Esophagus squamous epithelium (tissue), 5 donors: ENCODE measurements at regions not wholly inside any gene's neighbourhood (a gene's known extent, or its start where the extent isn't known, plus 50 kb on each side); places are given as distances from the start of the nearest gene placed in this dataset.

Experiments used
- DNase-seq: peaks from one replicate; lab custom pipeline; 2025; lab: John Stamatoyannopoulos, UW
- H3K27ac ChIP-seq, 4 donors: fragments of 200-600 bp; sonication (generic); one replicate each; pipeline ENCODE4 v1.5.1; 2016 to 2019; ENCODE audit warnings: mild to moderate bottlenecking in 1 of 4
- H3K27me3 ChIP-seq, 4 donors: fragments of 200-600 bp; sonication (generic); 1 replicate in 3 of 4; 2 replicates in 1 of 4; pipeline versions ENCODE4 v1.5.1 to v1.6.0; 2017 to 2021; ENCODE audit warnings: antibody characterized with exemption in 1 of 4
- H3K36me3 ChIP-seq, 3 donors: fragments of 200-600 bp; sonication (generic); one replicate each; pipeline ENCODE4 v1.5.1; 2016 to 2019
- H3K4me1 ChIP-seq, 3 donors: fragments of 200-600 bp; sonication (generic); one replicate each; pipeline ENCODE4 v1.5.1; 2017 to 2019
- H3K4me3 ChIP-seq, 4 donors: fragments of 200-600 bp; sonication (generic); 1 replicate in 3 of 4; 2 replicates in 1 of 4; pipeline ENCODE4 v1.5.1; 2016 to 2019; ENCODE audit warnings: mild to moderate bottlenecking in 2 of 4, moderate library complexity in 1 of 4
- H3K9me3 ChIP-seq, 3 donors: fragments of 200-600 bp; sonication (generic); one replicate each; pipeline ENCODE4 v1.5.1; 2016 to 2019
- POLR2A ChIP-seq, 4 donors: fragments of 450-650 bp; IDR thresholded peaks; one replicate each; pipeline ENCODE4 v1.6.1; 2017; ENCODE audit warnings: antibody characterized with exemption in 4 of 4, mild to moderate bottlenecking in 4 of 4, moderate library complexity in 3 of 4
- WGBS, 2 donors: methylation state at CpG; one replicate each; pipeline ENCODE4 v1.1.5; 2018; 5-methylcytosine and 5-hydroxymethylcytosine counted together
- intact Hi-C: fragments of 100-400 bp; cut with DNase I; formaldehyde crosslinking; loops from one replicate; pipeline ENCODE4 v1.15.0; 2022
- TF ChIP-seq, protein P1 (sequence below), 6 experiments: fragments of 450-650 bp in 4 of 6; fragments of 200-600 bp in 2 of 6; sonication (generic) in 2 of 6; IDR thresholded peaks; one replicate each; pipeline ENCODE4 v1.5.1; 2016 to 2019; ENCODE audit warnings: antibody characterized with exemption in 6 of 6, mild to moderate bottlenecking in 4 of 6, moderate library complexity in 4 of 6
- donor health status: DM: yes; HTN: yes; CAD: no.

DNA sequence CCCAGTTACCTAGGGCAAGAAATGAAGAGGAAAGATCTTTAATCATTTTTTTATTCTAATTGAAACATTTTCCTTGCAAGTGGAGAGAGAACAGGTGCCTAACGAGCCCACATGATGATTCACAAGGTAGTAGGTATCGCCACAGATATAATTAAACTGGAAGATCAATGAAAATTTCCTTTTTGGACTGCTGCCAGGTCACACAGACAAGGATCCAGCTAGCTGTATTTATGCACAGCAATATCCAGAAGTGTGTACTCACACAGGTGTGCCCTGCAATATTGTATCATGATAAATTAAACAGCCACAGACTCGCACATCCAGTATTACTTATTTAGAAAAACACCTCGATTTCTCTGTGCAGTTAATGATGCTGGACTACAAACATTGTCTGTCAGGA lies 294.0 kb upstream of the SMARCA2 start:
- no peak for TF ChIP-seq POLR2A (IDR thresholded peaks at IDR 0.05)
- TF ChIP-seq, protein P1, sequence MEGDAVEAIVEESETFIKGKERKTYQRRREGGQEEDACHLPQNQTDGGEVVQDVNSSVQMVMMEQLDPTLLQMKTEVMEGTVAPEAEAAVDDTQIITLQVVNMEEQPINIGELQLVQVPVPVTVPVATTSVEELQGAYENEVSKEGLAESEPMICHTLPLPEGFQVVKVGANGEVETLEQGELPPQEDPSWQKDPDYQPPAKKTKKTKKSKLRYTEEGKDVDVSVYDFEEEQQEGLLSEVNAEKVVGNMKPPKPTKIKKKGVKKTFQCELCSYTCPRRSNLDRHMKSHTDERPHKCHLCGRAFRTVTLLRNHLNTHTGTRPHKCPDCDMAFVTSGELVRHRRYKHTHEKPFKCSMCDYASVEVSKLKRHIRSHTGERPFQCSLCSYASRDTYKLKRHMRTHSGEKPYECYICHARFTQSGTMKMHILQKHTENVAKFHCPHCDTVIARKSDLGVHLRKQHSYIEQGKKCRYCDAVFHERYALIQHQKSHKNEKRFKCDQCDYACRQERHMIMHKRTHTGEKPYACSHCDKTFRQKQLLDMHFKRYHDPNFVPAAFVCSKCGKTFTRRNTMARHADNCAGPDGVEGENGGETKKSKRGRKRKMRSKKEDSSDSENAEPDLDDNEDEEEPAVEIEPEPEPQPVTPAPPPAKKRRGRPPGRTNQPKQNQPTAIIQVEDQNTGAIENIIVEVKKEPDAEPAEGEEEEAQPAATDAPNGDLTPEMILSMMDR (IDR thresholded peaks at IDR 0.05) = no peak
- no peak for DNase-seq
- WGBS, 2 donors = 53 to 64% methylated on average over 4 of the region's 4 CpGs

DNA sequence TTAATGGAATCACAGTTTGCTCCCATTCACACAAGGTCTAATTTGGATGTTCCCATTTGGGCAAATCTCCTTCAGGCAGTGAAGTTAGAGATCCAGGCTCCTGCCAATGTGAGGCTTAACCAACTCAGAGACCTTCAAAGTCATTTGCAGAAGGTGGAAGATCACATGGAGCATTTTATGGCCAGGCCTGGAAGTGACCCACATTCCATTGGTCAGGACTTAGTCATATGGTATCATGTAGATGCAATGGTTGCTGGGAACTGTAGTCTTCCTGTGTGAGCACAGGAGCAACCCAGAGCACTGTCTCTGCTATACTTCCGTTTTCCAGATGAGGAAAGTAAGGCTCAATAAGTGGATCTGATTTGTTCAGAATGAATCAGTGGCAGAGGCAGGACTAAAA lies 292.7 kb upstream of the SMARCA2 start:
- intact Hi-C loops = no loop called here

More for the DNA sequence above, 294.0 kb upstream of the SMARCA2 start:
- H3K36me3 ChIP-seq = no peaks in the 10 kb centered on the region
- no peaks in the 10 kb centered on the region for H3K4me1 ChIP-seq
- intact Hi-C loops = no loop called here
- H3K9me3 ChIP-seq = no peaks in the 10 kb centered on the region
- H3K27me3 ChIP-seq = peaks cover 0 to 3% (median 0%) of the 10 kb centered on the region in 4 donors
- no peak overlapping the region for H3K27ac ChIP-seq
- H3K4me3 ChIP-seq = no peak overlapping the region

DNA sequence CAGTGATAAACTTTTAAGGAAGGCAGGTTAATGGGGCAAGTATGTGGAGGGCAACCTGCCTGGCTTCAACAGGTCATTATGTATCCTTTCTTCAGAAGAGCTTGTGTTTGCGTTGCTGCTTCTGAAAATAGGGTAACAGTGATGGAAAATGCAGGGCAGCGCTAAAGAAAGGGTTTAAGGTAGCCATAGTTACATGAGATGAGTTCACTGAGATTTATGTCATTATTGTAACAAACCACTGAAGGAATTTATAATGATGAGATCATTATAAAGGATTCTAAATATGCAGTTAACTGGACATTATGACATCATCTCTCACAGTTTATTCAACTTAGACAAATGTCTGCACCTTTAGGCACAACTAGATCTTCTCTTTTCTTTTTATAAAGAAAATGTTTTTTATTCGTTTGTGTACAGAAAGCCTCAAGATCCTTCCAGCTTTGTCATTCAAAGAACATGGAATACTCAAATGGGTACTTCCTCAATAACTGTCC lies 291.6 kb upstream of the SMARCA2 start:
- H3K27ac ChIP-seq = no peak overlapping the region
- H3K4me1 ChIP-seq = no peaks in the 10 kb centered on the region
- intact Hi-C loops = no loop called here
- H3K4me3 ChIP-seq = no peak overlapping the region
- WGBS, 2 donors = 71 to 74% methylated on average over 3 of the region's 3 CpGs
- H3K9me3 ChIP-seq = no peaks in the 10 kb centered on the region
- H3K36me3 ChIP-seq = no peaks in the 10 kb centered on the region
- H3K27me3 ChIP-seq = peaks cover 0 to 3% (median 0%) of the 10 kb centered on the region in 4 donors
- DNase-seq = no peak
- TF ChIP-seq, protein P1 (IDR thresholded peaks at IDR 0.05) = no peak
- no peak for TF ChIP-seq POLR2A (IDR thresholded peaks at IDR 0.05)

More for the DNA sequence above, 292.7 kb upstream of the SMARCA2 start:
- no peak for DNase-seq
- Histone ChIP-seq H3K36me3 (no peaks in the 10 kb centered on the region), H3K4me3 (no peak overlapping the region), H3K27ac (no peak overlapping the region), H3K27me3 (peaks cover 0 to 3% (median 0%) of the 10 kb centered on the region in 4 donors), H3K9me3 (no peaks in the 10 kb centered on the region), H3K4me1 (no peaks in the 10 kb centered on the region)
- TF ChIP-seq, protein P1 (IDR thresholded peaks at IDR 0.05) = no peak
- no peak for TF ChIP-seq POLR2A (IDR thresholded peaks at IDR 0.05)
- 79 to 90% methylated on average over 1 of the region's 1 CpG for WGBS, 2 donors

DNA sequence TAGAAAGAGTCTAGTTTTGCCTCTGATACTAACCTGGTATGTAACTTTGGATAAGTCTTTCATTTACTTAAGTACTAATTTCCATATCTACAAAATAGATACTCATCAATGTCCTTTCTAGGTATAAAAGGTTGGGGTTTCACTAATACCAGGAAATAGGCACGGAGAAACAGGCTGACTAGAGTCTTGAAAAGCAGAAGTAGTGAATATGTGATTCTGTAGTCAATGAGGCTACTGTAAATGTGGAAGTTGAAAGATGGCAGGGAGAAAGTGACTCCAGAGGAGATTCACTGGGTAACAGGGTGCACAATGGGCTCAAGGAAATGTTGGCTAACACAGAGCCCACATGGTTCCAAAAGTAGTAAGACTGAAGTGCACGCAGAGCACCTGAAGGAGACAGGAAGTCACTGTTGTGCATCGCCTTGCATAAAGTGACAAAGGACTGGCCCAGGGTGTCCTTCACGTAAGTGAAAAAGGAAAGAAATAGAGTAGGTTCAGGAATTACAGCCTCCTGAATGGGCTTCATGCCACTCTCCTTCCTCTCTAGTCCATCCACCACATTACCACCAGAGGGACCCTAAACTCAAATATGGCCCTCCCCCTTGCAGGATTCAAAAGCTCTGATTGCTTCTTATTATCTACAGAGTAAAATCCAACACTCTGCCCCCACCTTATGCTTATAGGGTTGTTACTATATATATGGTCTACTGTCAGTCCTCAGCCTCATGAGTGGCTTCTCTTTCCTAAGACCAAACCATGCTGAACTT lies 288.0 kb upstream of the SMARCA2 start:
- Histone ChIP-seq H3K4me1 (no peaks in the 10 kb centered on the region), H3K4me3 (no peak overlapping the region), H3K27me3 (no peaks in the 10 kb centered on the region), H3K9me3 (no peaks in the 10 kb centered on the region), H3K36me3 (no peaks in the 10 kb centered on the region), H3K27ac (no peak overlapping the region)
- intact Hi-C loops = no loop called here
- WGBS, 2 donors = 74 to 81% methylated on average over 4 of the region's 4 CpGs
- no peak for DNase-seq
- TF ChIP-seq, protein P1 (IDR thresholded peaks at IDR 0.05) = peak in 1 of 6 experiments; percentile 24
- no peak for TF ChIP-seq POLR2A (IDR thresholded peaks at IDR 0.05)

DNA sequence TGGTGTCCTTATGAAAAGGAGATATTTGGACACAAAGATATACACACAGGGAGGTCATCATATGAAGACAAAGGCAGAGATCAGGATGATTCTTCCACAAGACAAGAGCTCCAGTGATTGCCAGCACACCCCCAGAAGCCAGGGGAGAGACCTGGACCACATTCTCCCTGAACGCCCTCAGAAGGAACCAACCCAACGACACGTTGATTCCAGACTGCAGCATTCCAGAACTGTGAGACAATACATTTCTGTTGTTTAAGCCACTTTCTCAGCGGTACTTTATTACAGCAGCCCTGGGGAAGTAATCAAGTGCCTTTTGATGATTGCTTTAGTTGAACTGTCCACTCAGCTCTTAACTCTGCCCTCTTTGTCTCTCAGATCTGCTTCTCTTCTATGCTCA lies 285.5 kb upstream of the SMARCA2 start:
- intact Hi-C loops = no loop called here
- DNase-seq = no peak
- H3K4me3 ChIP-seq = no peak overlapping the region
- H3K27ac ChIP-seq = no peak overlapping the region
- no peaks in the 10 kb centered on the region for H3K9me3 ChIP-seq
- no peaks in the 10 kb centered on the region for H3K4me1 ChIP-seq
- 42 to 54% methylated on average over 4 of the region's 4 CpGs for WGBS, 2 donors
- no peak for TF ChIP-seq POLR2A (IDR thresholded peaks at IDR 0.05)
- TF ChIP-seq, protein P1 (IDR thresholded peaks at IDR 0.05) = no peak
- H3K27me3 ChIP-seq = no peaks in the 10 kb centered on the region
- H3K36me3 ChIP-seq = no peaks in the 10 kb centered on the region
